ENCODE measurements at regions not wholly inside any gene's neighbourhood (a gene's known extent, or its start where the extent isn't known, plus 50 kb on each side); places are given as distances from the start of the nearest gene placed in this dataset.

GRCh38 chr12:124148481-124149273, 146.2 kb upstream of the RFLNA start:
- Histone ChIP-seq H3K9ac (no peak overlapping the region), H3K9me3 (ENCODE audit: control insufficient read depth, low read length) (no peaks in the 10 kb centered on the region), H3K79me2 (no peaks in the 10 kb centered on the region), H3K4me1 (no peaks in the 10 kb centered on the region), H3K27me3 (ENCODE audit: control insufficient read depth, insufficient read depth, low read length) (no peaks in the 10 kb centered on the region), H3K27ac (no peak overlapping the region), H3K36me3 (ENCODE audit: control insufficient read depth, insufficient read depth, low read length) (no peaks in the 10 kb centered on the region), H3K4me2 (ENCODE audit: low read length) (no peak overlapping the region), H3K4me3 (ENCODE audit: low read depth, low read length) (no peak overlapping the region), H2AFZ (no peak overlapping the region)
- no peak for TF ChIP-seq CTCF (IDR thresholded peaks at IDR 0.05)

GRCh38 chr12:124149287-124149686, 145.6 kb upstream of the RFLNA start:
- Histone ChIP-seq H3K36me3 (ENCODE audit: control insufficient read depth, insufficient read depth, low read length) (no peaks in the 10 kb centered on the region), H3K9me3 (ENCODE audit: control insufficient read depth, low read length) (no peaks in the 10 kb centered on the region), H3K4me3 (ENCODE audit: low read depth, low read length) (no peak overlapping the region), H2AFZ (no peak overlapping the region), H3K9ac (no peak overlapping the region), H3K79me2 (no peaks in the 10 kb centered on the region), H3K4me2 (ENCODE audit: low read length) (no peak overlapping the region), H3K27ac (no peak overlapping the region), H3K4me1 (no peaks in the 10 kb centered on the region), H3K27me3 (ENCODE audit: control insufficient read depth, insufficient read depth, low read length) (no peaks in the 10 kb centered on the region)
- TF ChIP-seq CTCF (IDR thresholded peaks at IDR 0.05), result no peak

- Histone ChIP-seq H2AFZ (no peak overlapping the region), H3K9me3 (ENCODE audit: control insufficient read depth, low read length) (no peaks in the 10 kb centered on the region), H3K27ac (no peak overlapping the region), H3K4me3 (ENCODE audit: low read depth, low read length) (no peak overlapping the region), H3K79me2 (no peaks in the 10 kb centered on the region), H3K9ac (no peak overlapping the region), H3K27me3 (ENCODE audit: control insufficient read depth, insufficient read depth, low read length) (no peaks in the 10 kb centered on the region), H3K4me1 (no peaks in the 10 kb centered on the region), H3K36me3 (ENCODE audit: control insufficient read depth, insufficient read depth, low read length) (no peaks in the 10 kb centered on the region), H3K4me2 (ENCODE audit: low read length) (no peak overlapping the region)
- TF ChIP-seq CTCF (IDR thresholded peaks at IDR 0.05), result no peak
These were observed 144.7 kb upstream of the RFLNA start for GRCh38 chr12:124150168-124150567.

- no peak overlapping the region for H3K27ac ChIP-seq
- no peaks in the 10 kb centered on the region for H3K9me3 ChIP-seq (ENCODE audit: control insufficient read depth, low read length)
- H3K4me3 ChIP-seq (ENCODE audit: low read depth, low read length), result no peak overlapping the region
- H2AFZ ChIP-seq, result no peak overlapping the region
- no peak for TF ChIP-seq CTCF (IDR thresholded peaks at IDR 0.05)
- no peaks in the 10 kb centered on the region for H3K79me2 ChIP-seq
- no peaks in the 10 kb centered on the region for H3K36me3 ChIP-seq (ENCODE audit: control insufficient read depth, insufficient read depth, low read length)
- H3K4me2 ChIP-seq (ENCODE audit: low read length), result no peak overlapping the region
- H3K9ac ChIP-seq, result no peak overlapping the region
- H3K27me3 ChIP-seq (ENCODE audit: control insufficient read depth, insufficient read depth, low read length), result no peaks in the 10 kb centered on the region
- no peaks in the 10 kb centered on the region for H3K4me1 ChIP-seq
These were observed 143.3 kb upstream of the RFLNA start for GRCh38 chr12:124151583-124151982.

- no peak for TF ChIP-seq CTCF (IDR thresholded peaks at IDR 0.05)
- Histone ChIP-seq H3K79me2 (no peaks in the 10 kb centered on the region), H3K9me3 (ENCODE audit: control insufficient read depth, low read length) (no peaks in the 10 kb centered on the region), H3K9ac (no peak overlapping the region), H3K4me3 (ENCODE audit: low read depth, low read length) (no peak overlapping the region), H3K27me3 (ENCODE audit: control insufficient read depth, insufficient read depth, low read length) (no peaks in the 10 kb centered on the region), H2AFZ (no peak overlapping the region), H3K4me1 (no peaks in the 10 kb centered on the region), H3K36me3 (ENCODE audit: control insufficient read depth, insufficient read depth, low read length) (no peaks in the 10 kb centered on the region), H3K27ac (no peak overlapping the region), H3K4me2 (ENCODE audit: low read length) (no peak overlapping the region)
These were observed 142.2 kb upstream of the RFLNA start for GRCh38 chr12:124152731-124153130.

Measured in parathyroid adenoma (tissue), 2 donors.